WTC11 (cell line): ENCODE measurements at regions not wholly inside any gene's neighbourhood (a gene's known extent, or its start where the extent isn't known, plus 50 kb on each side); places are given as distances from the start of the nearest gene placed in this dataset.

ENCODE experiments used
- ATAC-seq: fragments of 200-7000 bp; cut with Tn5 transposase; 2 replicates; pipeline ENCODE4 v1.10.0; 2021; ENCODE audit warnings: mild to moderate bottlenecking, moderate library complexity
- CTCF ChIA-PET: fragments of 300-600 bp; sonication (Branson Sonifier 250); formaldehyde crosslinking; loops from one replicate; lab custom pipeline; 2021; ENCODE audit warnings: antibody characterized with exemption; lab: Charles Lee
- POLR2A ChIA-PET: fragments of 350-600 bp; sonication (Branson Sonifier 250); formaldehyde crosslinking; loops from one replicate; lab custom pipeline; 2021; ENCODE audit warnings: antibody characterized with exemption; lab: Charles Lee
- DNase-seq: peaks from one replicate; pipeline ENCODE4 v3.0.0; 2021; ENCODE audit warnings: low spot score
- H3K27ac Mint-ChIP-seq: 2 replicates; pipeline ENCODE4 v1.8.0; 2021; ENCODE audit warnings: mixed read lengths
- H3K27me3 Mint-ChIP-seq: 2 replicates; pipeline ENCODE4 v1.8.0; 2021; ENCODE audit warnings: low read depth, mild to moderate bottlenecking, moderate library complexity, mixed read lengths
- H3K36me3 Mint-ChIP-seq: 2 replicates; pipeline ENCODE4 v1.8.0; 2021; ENCODE audit warnings: mixed read lengths
- H3K4me1 Mint-ChIP-seq: 2 replicates; pipeline ENCODE4 v1.8.0; 2022; ENCODE audit warnings: mixed read lengths
- H3K4me3 Mint-ChIP-seq: 2 replicates; pipeline ENCODE4 v1.8.0; 2021; ENCODE audit warnings: mild to moderate bottlenecking, moderate library complexity, mixed read lengths
- H3K9me3 Mint-ChIP-seq: 2 replicates; pipeline ENCODE4 v1.8.0; 2021; ENCODE audit warnings: mixed read lengths
- ATF1 ChIP-seq: sonication (generic); formaldehyde crosslinking; IDR thresholded peaks from 2 replicates; pipeline ENCODE4 v1.8.1; 2023; ENCODE audit warnings: mild to moderate bottlenecking, moderate library complexity, missing genetic modification reagents
- CBFB ChIP-seq: sonication (generic); formaldehyde crosslinking; IDR thresholded peaks from 2 replicates; pipeline ENCODE4 v1.8.1; 2022; ENCODE audit warnings: mild to moderate bottlenecking, low read depth, missing genetic modification reagents
- GTF2I ChIP-seq: fragments of 250-450 bp; sonication (Bioruptor Pico); conservative IDR thresholded peaks from 2 replicates; pipeline ENCODE4 v1.4.0; 2021; ENCODE audit warnings: mild to moderate bottlenecking
- MXD4 ChIP-seq: fragments of 250-450 bp; sonication (Bioruptor Pico); IDR thresholded peaks from 2 replicates; pipeline ENCODE4 v1.8.0; 2021; ENCODE audit warnings: mild to moderate bottlenecking, moderate library complexity, borderline replicate concordance
- NR2C2 ChIP-seq: sonication (generic); formaldehyde crosslinking; IDR thresholded peaks from 2 replicates; pipeline ENCODE4 v1.8.0; 2022; ENCODE audit warnings: mild to moderate bottlenecking, missing genetic modification reagents
- SMAD4 ChIP-seq: sonication (generic); formaldehyde crosslinking; IDR thresholded peaks from 2 replicates; pipeline ENCODE4 v1.8.0; 2022; ENCODE audit warnings: mild to moderate bottlenecking, missing genetic modification reagents
- SOX15 ChIP-seq: fragments of 250-450 bp; sonication (Bioruptor Pico); IDR thresholded peaks from 2 replicates; pipeline ENCODE4 v1.9.0; 2021; ENCODE audit warnings: mild to moderate bottlenecking
- TCF7 ChIP-seq: sonication (generic); formaldehyde crosslinking; IDR thresholded peaks from 2 replicates; pipeline ENCODE4 v1.8.0; 2022; ENCODE audit warnings: mild to moderate bottlenecking, low read depth, missing genetic modification reagents, moderate library complexity
- ZNF219 ChIP-seq: sonication (generic); formaldehyde crosslinking; IDR thresholded peaks from 2 replicates; pipeline ENCODE4 v1.8.0; 2023; ENCODE audit warnings: missing genetic modification reagents, mild to moderate bottlenecking, borderline replicate concordance
- ZNF396 ChIP-seq: fragments of 250-450 bp; sonication (Bioruptor Pico); IDR thresholded peaks from 2 replicates; pipeline ENCODE4 v1.8.0; 2021; ENCODE audit warnings: mild to moderate bottlenecking, moderate library complexity, borderline replicate concordance
- TF ChIP-seq, protein P1 (sequence below): sonication (generic); formaldehyde crosslinking; IDR thresholded peaks from 2 replicates; pipeline ENCODE4 v1.8.1; 2023; ENCODE audit warnings: mild to moderate bottlenecking, missing genetic modification reagents
- TF ChIP-seq, protein P2 (sequence below): sonication (generic); formaldehyde crosslinking; IDR thresholded peaks from 2 replicates; pipeline ENCODE4 v1.8.1; 2023; ENCODE audit warnings: mild to moderate bottlenecking, missing genetic modification reagents, moderate library complexity
- TF ChIP-seq, protein P3 (sequence below): sonication (generic); formaldehyde crosslinking; IDR thresholded peaks from 2 replicates; pipeline ENCODE4 v1.8.0; 2023; ENCODE audit warnings: missing genetic modification reagents
- TF ChIP-seq, protein P4 (sequence below): sonication (generic); formaldehyde crosslinking; conservative IDR thresholded peaks from 2 replicates; pipeline ENCODE4 v1.8.1; 2023; ENCODE audit warnings: mild to moderate bottlenecking, low read depth, missing genetic modification reagents, moderate library complexity
- TF ChIP-seq, protein P5 (sequence below): sonication (generic); formaldehyde crosslinking; IDR thresholded peaks from 2 replicates; pipeline ENCODE4 v1.8.0; 2022; ENCODE audit warnings: missing genetic modification reagents

DNA sequence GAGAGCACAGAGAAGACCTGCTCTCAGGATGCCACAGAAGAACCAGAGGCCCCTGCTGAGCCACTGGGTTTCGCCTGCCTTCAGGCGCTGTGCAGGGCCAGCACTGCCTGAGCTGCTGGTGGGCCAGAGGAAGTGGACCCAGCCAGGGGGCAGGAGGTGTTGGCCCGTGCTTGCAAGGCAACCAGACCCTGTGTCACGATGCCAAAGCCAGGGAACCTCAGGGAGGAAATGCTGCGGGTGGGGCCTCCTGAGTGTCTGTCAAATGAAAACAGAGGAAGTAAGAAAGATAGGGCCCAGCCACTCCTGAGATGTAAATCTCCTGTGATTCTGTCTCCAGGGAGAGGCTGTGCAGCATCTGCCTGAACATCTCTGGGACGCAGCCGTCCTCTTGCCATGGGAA lies 58.1 kb upstream of the ADORA2B start:
- peaks cover 7% of the 10 kb centered on the region; the same call in 1 of the 2 replicates for H3K9me3 Mint-ChIP-seq
- no peak for ATAC-seq
- CTCF ChIA-PET, result no interaction called here
- H3K36me3 Mint-ChIP-seq, result no peaks in the 10 kb centered on the region
- TF ChIP-seq, protein P1, sequence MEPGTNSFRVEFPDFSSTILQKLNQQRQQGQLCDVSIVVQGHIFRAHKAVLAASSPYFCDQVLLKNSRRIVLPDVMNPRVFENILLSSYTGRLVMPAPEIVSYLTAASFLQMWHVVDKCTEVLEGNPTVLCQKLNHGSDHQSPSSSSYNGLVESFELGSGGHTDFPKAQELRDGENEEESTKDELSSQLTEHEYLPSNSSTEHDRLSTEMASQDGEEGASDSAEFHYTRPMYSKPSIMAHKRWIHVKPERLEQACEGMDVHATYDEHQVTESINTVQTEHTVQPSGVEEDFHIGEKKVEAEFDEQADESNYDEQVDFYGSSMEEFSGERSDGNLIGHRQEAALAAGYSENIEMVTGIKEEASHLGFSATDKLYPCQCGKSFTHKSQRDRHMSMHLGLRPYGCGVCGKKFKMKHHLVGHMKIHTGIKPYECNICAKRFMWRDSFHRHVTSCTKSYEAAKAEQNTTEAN (CRISPR knock-in tag), result no peak
- TF ChIP-seq ATF1 (no peak), MXD4 (CRISPR knock-in tag) (no peak), ZNF219 (no peak), GTF2I (CRISPR knock-in tag) (no peak), SMAD4 (CRISPR knock-in tag) (no peak), ZNF396 (CRISPR knock-in tag) (no peak)
- TF ChIP-seq, protein P2, sequence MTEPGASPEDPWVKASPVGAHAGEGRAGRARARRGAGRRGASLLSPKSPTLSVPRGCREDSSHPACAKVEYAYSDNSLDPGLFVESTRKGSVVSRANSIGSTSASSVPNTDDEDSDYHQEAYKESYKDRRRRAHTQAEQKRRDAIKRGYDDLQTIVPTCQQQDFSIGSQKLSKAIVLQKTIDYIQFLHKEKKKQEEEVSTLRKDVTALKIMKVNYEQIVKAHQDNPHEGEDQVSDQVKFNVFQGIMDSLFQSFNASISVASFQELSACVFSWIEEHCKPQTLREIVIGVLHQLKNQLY (CRISPR knock-in tag), result no peak
- TF ChIP-seq, protein P3, sequence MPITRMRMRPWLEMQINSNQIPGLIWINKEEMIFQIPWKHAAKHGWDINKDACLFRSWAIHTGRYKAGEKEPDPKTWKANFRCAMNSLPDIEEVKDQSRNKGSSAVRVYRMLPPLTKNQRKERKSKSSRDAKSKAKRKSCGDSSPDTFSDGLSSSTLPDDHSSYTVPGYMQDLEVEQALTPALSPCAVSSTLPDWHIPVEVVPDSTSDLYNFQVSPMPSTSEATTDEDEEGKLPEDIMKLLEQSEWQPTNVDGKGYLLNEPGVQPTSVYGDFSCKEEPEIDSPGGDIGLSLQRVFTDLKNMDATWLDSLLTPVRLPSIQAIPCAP (CRISPR knock-in tag), result no peak
- no peak overlapping the region for H3K4me3 Mint-ChIP-seq
- H3K27me3 Mint-ChIP-seq, result no peaks in the 10 kb centered on the region
- H3K4me1 Mint-ChIP-seq, result peaks cover 8% of the 10 kb centered on the region; the same call in 1 of the 2 replicates
- POLR2A ChIA-PET, result no interaction called here
- no peak overlapping the region for H3K27ac Mint-ChIP-seq
- no peak for DNase-seq

DNA sequence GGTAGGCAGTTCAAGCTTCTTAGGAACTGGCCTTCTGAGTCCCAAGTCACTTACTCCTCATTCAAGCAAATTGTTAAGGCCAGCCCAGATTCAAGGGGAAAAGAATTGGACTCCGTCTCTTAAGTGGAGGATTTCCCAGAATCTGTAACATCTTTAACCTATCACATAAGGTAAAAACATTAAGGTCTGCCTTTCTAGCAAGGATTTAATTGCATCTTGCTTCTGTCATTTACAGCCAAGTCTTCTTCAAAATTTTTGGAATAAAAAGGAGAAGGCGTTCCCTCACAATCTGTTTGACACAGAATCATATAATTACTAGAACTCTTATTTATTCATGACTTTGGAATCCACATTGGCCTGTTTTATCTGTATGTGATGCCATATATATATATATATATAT lies 56.5 kb upstream of the ADORA2B start:
- peaks cover 6% of the 10 kb centered on the region for H3K4me1 Mint-ChIP-seq
- ChIA-PET POLR2A (no interaction called here), CTCF (no interaction called here)
- no peaks in the 10 kb centered on the region for H3K27me3 Mint-ChIP-seq
- peaks cover 7% of the 10 kb centered on the region; the same call in 1 of the 2 replicates for H3K9me3 Mint-ChIP-seq
- no peak overlapping the region for H3K4me3 Mint-ChIP-seq
- H3K36me3 Mint-ChIP-seq, result no peaks in the 10 kb centered on the region
- ATAC-seq, result no peak
- TF ChIP-seq, protein P3 (CRISPR knock-in tag), result no peak
- TF ChIP-seq, protein P4, sequence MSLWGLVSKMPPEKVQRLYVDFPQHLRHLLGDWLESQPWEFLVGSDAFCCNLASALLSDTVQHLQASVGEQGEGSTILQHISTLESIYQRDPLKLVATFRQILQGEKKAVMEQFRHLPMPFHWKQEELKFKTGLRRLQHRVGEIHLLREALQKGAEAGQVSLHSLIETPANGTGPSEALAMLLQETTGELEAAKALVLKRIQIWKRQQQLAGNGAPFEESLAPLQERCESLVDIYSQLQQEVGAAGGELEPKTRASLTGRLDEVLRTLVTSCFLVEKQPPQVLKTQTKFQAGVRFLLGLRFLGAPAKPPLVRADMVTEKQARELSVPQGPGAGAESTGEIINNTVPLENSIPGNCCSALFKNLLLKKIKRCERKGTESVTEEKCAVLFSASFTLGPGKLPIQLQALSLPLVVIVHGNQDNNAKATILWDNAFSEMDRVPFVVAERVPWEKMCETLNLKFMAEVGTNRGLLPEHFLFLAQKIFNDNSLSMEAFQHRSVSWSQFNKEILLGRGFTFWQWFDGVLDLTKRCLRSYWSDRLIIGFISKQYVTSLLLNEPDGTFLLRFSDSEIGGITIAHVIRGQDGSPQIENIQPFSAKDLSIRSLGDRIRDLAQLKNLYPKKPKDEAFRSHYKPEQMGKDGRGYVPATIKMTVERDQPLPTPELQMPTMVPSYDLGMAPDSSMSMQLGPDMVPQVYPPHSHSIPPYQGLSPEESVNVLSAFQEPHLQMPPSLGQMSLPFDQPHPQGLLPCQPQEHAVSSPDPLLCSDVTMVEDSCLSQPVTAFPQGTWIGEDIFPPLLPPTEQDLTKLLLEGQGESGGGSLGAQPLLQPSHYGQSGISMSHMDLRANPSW (CRISPR knock-in tag), result no peak
- TF ChIP-seq, protein P5, sequence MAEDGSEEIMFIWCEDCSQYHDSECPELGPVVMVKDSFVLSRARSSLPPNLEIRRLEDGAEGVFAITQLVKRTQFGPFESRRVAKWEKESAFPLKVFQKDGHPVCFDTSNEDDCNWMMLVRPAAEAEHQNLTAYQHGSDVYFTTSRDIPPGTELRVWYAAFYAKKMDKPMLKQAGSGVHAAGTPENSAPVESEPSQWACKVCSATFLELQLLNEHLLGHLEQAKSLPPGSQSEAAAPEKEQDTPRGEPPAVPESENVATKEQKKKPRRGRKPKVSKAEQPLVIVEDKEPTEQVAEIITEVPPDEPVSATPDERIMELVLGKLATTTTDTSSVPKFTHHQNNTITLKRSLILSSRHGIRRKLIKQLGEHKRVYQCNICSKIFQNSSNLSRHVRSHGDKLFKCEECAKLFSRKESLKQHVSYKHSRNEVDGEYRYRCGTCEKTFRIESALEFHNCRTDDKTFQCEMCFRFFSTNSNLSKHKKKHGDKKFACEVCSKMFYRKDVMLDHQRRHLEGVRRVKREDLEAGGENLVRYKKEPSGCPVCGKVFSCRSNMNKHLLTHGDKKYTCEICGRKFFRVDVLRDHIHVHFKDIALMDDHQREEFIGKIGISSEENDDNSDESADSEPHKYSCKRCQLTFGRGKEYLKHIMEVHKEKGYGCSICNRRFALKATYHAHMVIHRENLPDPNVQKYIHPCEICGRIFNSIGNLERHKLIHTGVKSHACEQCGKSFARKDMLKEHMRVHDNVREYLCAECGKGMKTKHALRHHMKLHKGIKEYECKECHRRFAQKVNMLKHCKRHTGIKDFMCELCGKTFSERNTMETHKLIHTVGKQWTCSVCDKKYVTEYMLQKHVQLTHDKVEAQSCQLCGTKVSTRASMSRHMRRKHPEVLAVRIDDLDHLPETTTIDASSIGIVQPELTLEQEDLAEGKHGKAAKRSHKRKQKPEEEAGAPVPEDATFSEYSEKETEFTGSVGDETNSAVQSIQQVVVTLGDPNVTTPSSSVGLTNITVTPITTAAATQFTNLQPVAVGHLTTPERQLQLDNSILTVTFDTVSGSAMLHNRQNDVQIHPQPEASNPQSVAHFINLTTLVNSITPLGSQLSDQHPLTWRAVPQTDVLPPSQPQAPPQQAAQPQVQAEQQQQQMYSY, result no peak
- TF ChIP-seq CBFB (CRISPR knock-in tag), result no peak
- TF ChIP-seq NR2C2 (CRISPR knock-in tag), result no peak
- TF ChIP-seq SOX15, result no peak
- no peak for TF ChIP-seq TCF7
- no peak overlapping the region for H3K27ac Mint-ChIP-seq
- no peak for DNase-seq
